HG03045 (cell line): ENCODE measurements at regions not wholly inside any gene's neighbourhood (a gene's known extent, or its start where the extent isn't known, plus 50 kb on each side); places are given as distances from the start of the nearest gene placed in this dataset.
A peak's percentile ranks its signal among the peaks of the same experiment; 100 is the strongest.
"Not testable (repeated sequence)": the region's sequence is repeated elsewhere in the genome, so short reads cannot be mapped to it uniquely, and the experiment has no call there.

Experiments used
- ATAC-seq: cut with Tn5 transposase; IDR thresholded peaks from one replicate; pipeline ENCODE4 v1.9.1; 2021; ENCODE audit warnings: mild to moderate bottlenecking, moderate library complexity; ENCODE audit not compliant: unreplicated experiment

GRCh38 chr15:92821491-92822116, 78.5 kb upstream of the CHD2 start:
- no peak for ATAC-seq

GRCh38 chr15:92822216-92823144, 77.6 kb upstream of the CHD2 start:
- no peak for ATAC-seq

GRCh38 chr15:92825985-92826384, 74.1 kb upstream of the CHD2 start:
- ATAC-seq, result no peak

GRCh38 chr15:92827991-92828390, 72.1 kb upstream of the CHD2 start:
- ATAC-seq, result not testable (repeated sequence)

GRCh38 chr15:92829875-92830274, 70.2 kb upstream of the CHD2 start:
- no peak for ATAC-seq

- ATAC-seq, result no peak
Observed at GRCh38 chr15:92831336-92831654, 68.8 kb upstream of the CHD2 start.

- peak; percentile 96 for ATAC-seq
Observed at GRCh38 chr15:92831655-92832328, 68.3 kb upstream of the CHD2 start.

GRCh38 chr15:92833106-92833433, 67.1 kb upstream of the CHD2 start:
- ATAC-seq, result no peak

GRCh38 chr15:92833493-92834271, 66.4 kb upstream of the CHD2 start:
- ATAC-seq, result no peak

- ATAC-seq, result peak; percentile 83
Observed at GRCh38 chr15:92839696-92840095, 60.4 kb upstream of the CHD2 start.

- ATAC-seq, result no peak
Observed at GRCh38 chr15:92840149-92840548, 60.0 kb upstream of the CHD2 start.

- no peak for ATAC-seq
Observed at GRCh38 chr15:92843326-92843725, 56.8 kb upstream of the CHD2 start.

GRCh38 chr15:92843814-92844213, 56.3 kb upstream of the CHD2 start:
- ATAC-seq, result no peak

- peak; percentile 43 for ATAC-seq
Observed at GRCh38 chr15:92845126-92845508, 55.0 kb upstream of the CHD2 start.

- no peak for ATAC-seq
Observed at GRCh38 chr15:92846741-92847140, 53.4 kb upstream of the CHD2 start.

- ATAC-seq, result no peak
Observed at GRCh38 chr15:92847841-92848240, 52.3 kb upstream of the CHD2 start.

GRCh38 chr15:92848464-92848851, 51.7 kb upstream of the CHD2 start:
- ATAC-seq, result no peak

GRCh38 chr15:92848852-92849598, 51.1 kb upstream of the CHD2 start:
- ATAC-seq, result no peak

- not testable (repeated sequence) for ATAC-seq
Observed at GRCh38 chr15:92850218-92850617, 49.9 kb upstream of the CHD2 start.
